ACHN (cell line): ENCODE measurements at regions not wholly inside any gene's neighbourhood (a gene's known extent, or its start where the extent isn't known, plus 50 kb on each side); places are given as distances from the start of the nearest gene placed in this dataset.
"Not testable (repeated sequence)": the region's sequence is repeated elsewhere in the genome, so short reads cannot be mapped to it uniquely, and the experiment has no call there.

Source experiments
- DNase-seq: peaks from one replicate; pipeline ENCODE4 v3.0.0-alpha.2; 2015
- in situ Hi-C: cut with HindIII; loops from 2 replicates; pipeline ENCODE4 v1.10.0; 2017; ENCODE audit warnings: low sequenced_read_pairs, low pct_ligation_motif_present, low pct_unique_long_range_greater_than_20kb

GRCh38 chr12:47509398-47509851 is 196.4 kb downstream of the RPAP3 start:
- DNase-seq, result no peak
- in situ Hi-C loops, result no loop called here

GRCh38 chr12:47507221-47507620 is 198.6 kb downstream of the RPAP3 start:
- DNase-seq, result no peak
- in situ Hi-C loops, result no loop called here

DNA sequence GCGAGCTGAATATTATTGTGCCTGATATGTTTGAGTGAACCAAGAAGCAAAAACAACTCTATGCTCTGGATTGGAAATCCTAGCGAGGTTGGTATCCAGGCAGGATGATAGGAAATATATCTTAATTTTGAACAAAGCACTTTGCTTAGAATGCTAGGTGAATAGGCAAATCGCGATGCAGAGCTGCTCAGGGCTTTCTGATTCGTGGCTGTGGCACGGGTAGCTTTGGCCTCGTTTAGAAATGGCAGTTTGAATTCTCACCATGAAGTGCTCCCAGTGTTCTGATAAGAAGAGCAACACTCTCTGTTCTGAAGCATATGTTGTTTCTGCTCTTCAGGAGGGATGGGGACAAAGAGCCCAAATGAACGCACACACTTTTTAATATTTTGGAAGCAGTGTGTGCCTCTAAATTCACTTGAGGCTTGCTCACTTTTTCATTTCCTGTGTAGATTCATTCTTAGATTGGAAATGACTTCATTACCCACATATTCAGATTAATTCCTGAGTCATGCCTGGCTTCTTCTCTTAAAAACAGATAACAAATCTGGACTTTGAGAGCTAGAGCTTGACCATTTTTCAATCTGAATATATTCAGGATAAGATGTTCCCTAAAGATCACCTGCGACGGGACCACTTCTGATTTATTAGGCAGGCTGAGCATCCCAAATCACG is 200.9 kb downstream of the RPAP3 start:
- in situ Hi-C loops, result no loop called here
- DNase-seq, result no peak

DNA sequence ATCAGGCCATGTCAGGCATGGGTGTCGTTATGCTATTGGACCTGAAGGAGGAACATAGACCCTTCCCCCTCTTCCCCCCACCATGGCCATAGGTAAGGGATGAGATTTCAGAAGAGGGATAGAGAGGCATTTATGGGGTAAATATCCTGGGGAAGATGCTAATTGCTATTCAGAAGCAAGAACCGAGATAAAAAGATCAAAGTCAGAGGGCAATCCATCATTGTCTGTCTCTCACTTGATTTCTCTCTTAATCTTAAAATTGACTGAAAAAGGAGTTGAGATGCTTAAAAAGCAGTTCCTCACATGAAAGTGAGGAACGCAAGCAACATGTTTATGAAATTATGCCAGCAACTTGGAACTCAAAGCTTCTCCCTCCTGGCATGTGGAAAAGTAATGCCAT is 212.0 kb downstream of the RPAP3 start:
- DNase-seq, result no peak
- in situ Hi-C loops, result no loop called here

- no peak for DNase-seq
- in situ Hi-C loops, result no loop called here
Observed at GRCh38 chr12:47491516-47492305, 214.1 kb downstream of the RPAP3 start.

- in situ Hi-C loops, result no loop called here
- DNase-seq, result no peak
Observed at GRCh38 chr12:47488888-47489287, 216.9 kb downstream of the RPAP3 start.

- in situ Hi-C loops, result no loop called here
- DNase-seq, result no peak
Observed at GRCh38 chr12:47481041-47481440, 224.8 kb downstream of the RPAP3 start.

DNA sequence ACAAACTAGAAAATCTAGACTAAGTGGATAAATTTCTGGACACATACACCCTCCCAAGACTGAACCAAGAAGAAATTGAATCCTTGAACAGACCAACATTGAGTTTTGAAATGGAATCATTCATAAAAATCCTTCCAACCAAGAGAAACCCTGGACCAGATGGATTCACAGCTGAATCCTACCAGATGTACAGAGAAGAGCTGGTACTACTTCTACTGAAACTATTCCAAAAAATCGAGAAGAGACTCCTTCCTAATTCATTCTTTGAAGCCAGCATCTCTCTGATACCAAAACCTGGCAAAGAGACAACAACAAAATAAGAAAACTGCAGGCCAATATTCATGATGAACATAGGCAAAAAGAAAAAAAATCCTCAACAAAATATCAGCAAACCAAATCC is 227.4 kb downstream of the RPAP3 start:
- no peak for DNase-seq
- in situ Hi-C loops, result no loop called here

- in situ Hi-C loops, result no loop called here
- DNase-seq, result no peak
Observed at GRCh38 chr12:47473091-47473490, 232.7 kb downstream of the RPAP3 start.

- DNase-seq, in situ Hi-C loops: not testable (repeated sequence)
Observed at GRCh38 chr12:47470349-47470748, 235.5 kb downstream of the RPAP3 start.

DNA sequence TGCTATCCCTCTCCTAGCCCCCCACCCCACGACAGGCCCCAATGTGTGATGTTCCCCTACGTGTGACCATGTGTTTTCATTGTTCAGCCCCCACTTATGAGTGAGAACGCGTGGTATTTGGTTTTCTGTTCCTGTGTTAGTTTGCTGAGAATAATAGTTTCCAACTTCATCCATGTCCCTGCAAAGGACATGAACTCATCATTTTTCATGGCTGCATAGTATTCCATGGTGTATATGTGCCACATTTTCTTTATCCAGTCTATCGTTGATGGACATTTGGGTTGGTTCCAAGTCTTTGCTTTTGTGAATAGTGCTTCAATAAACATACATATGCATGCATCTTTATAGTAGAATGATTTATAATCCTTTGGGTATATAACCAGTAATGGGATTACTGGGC is 241.9 kb downstream of the RPAP3 start:
- DNase-seq, in situ Hi-C loops: not testable (repeated sequence)

DNA sequence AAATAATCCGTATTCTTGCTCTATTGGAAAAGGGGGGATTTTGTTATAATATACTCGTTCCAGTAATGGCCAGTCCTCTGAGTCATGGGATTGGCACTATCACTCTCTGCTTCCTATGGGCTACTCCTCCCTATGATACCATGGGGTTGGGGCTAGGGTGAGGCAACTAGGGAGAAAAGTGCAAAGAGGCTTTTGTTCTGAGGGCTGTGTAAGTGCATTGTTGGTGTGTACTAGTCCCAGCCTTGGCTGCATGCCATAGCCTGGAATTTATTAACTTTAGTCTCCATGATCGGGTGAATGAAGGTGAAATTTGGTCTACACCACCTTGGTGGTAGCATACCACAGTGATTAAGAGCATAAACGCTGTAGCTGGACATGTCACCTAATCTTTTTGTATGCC is 247.6 kb downstream of the RPAP3 start:
- in situ Hi-C loops, result no loop called here
- no peak for DNase-seq

- in situ Hi-C loops, result no loop called here
- DNase-seq, result no peak
Observed at GRCh38 chr12:47449797-47450196, 256.0 kb downstream of the RPAP3 start.

GRCh38 chr12:47442310-47442709 is 263.5 kb downstream of the RPAP3 start:
- no peak for DNase-seq
- in situ Hi-C loops, result no loop called here

DNA sequence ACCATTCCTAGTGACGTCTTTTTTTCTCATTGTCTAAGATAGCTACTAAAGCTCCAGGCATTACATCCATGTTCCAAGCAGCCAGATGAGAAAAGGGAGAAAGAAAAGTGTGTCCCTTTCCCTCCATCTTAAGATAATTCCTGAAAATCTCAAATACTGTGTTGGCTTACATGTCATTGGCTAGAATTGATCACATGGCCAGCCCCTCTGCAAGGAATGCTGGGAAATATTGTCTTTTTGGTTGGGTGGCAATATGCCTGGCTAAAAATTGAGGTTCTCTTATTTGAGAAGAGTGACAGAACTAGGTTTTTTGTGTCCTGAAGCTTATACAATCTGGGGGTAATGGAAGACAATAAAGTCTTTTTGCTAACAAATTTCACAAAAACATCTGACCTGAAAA is 264.3 kb downstream of the RPAP3 start:
- DNase-seq, result no peak

DNA sequence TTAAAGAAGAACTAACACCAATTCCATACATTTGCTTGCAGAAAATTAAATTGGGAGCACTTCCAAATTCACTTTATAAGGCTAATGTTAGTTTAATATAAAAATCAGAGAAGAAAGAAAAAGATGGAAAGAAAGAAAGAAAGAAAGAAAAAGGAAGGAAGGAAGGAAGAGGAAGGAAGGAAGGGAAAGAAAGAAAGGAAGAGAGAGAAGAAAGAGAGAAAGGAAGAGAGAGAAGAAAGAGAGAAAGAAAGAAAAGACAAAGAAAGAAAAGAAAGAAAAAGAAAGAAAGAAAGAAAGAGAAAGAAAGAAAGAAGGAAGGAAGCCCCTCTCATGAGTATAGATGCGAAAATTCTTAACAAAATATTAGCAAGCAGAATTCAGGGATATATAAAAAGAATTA is 267.7 kb downstream of the RPAP3 start:
- DNase-seq, result no peak
- in situ Hi-C loops, result no loop called here

More for the DNA sequence above, 264.3 kb downstream of the RPAP3 start:
- in situ Hi-C loops, result no loop called here

DNA sequence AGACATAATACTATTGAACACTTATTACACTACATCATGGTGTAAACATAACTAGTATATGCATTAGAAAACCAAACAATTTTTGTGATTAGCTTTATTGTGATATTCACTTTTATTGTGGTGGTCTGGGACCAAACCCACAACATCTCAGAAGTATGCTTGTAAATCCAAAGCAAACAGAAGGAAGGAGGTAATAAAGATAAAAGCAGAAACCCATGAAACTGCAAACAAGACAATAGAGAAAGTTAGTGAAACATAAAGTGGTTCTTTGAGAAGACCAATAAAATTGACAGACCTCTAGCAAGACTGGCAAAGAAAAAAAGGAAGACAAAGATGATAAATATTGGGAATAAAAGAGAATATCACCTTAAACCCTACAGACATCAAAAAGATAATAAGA is 268.3 kb downstream of the RPAP3 start:
- DNase-seq, result no peak
- in situ Hi-C loops, result no loop called here

GRCh38 chr12:47433876-47434275 is 272.0 kb downstream of the RPAP3 start:
- DNase-seq, result no peak
- in situ Hi-C loops, result no loop called here

DNA sequence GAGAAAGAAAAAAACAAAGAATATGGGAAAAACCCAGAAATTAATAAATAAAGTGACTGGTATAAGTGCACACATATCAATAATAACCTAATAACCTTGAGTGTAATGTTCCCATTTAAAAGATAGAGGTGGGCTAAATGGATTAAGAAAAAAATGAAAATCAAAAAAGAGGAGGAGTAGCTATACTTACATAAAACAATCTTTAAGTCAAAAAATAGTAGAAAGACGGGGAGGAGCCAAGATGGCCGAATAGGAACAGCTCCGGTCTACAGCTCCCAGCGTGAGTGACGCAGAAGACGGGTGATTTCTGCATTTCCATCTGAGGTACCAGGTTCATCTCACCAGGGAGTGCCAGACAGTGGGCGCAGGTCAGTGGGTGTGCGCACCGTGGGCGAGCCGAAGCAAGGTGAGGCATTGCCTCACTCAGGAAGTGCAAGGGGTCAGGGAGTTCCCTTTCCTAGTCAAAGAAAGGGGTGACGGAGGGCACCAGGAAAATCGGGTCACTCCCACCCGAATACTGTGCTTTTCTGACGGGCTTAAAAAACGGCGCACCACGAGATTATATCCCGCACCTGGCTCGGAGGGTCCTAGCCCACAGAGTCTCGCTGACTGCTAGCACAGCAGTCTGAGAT is 279.0 kb downstream of the RPAP3 start:
- DNase-seq, in situ Hi-C loops: not testable (repeated sequence)

GRCh38 chr12:47422611-47423010 is 283.2 kb downstream of the RPAP3 start:
- in situ Hi-C loops, result no loop called here
- no peak for DNase-seq
